AG09309 (cell line): ENCODE measurements at regions not wholly inside any gene's neighbourhood (a gene's known extent, or its start where the extent isn't known, plus 50 kb on each side); places are given as distances from the start of the nearest gene placed in this dataset.
A peak's percentile ranks its signal among the peaks of the same experiment; 100 is the strongest.
"Not testable (repeated sequence)": the region's sequence is repeated elsewhere in the genome, so short reads cannot be mapped to it uniquely, and the experiment has no call there.

ENCODE experiments used
- DNase-seq: peaks from one replicate; pipeline ENCODE4 v3.0.0-alpha.2; 2010; ENCODE audit warnings: low read depth
- H3K4me3 ChIP-seq: 2 replicates; pipeline ENCODE4 v1.5.1; 2011; ENCODE audit warnings: mild to moderate bottlenecking, low read depth, low read length, moderate library complexity; ENCODE audit not compliant: control insufficient read depth
- TF ChIP-seq, protein P1 (sequence below): IDR thresholded peaks from 2 replicates; pipeline ENCODE4 v1.5.1; 2011; ENCODE audit warnings: mild to moderate bottlenecking, low read depth, low read length, inconsistent platforms; ENCODE audit not compliant: insufficient read depth, control insufficient read depth; ENCODE audit errors: missing control alignments

DNA sequence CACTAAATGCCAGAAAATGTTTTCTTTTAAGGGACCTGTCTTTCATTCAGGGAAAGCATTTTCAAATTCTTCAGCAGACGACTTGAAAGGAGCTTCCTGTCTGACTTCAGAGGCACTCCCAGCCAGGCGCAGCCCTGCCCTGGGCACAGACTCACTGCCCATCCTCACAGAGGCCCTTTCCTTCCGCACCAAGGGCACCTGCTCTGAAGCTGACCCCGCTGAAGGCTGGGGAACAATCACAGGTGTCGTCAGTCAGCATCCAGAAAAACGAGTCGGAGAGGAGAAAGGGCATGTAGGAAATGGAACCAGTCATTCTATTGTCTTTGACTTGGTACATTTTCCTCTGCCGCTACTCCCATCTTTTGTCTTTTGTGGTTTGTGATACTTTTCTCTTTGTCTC, 125.3 kb upstream of the PARD3 start:
- H3K4me3 ChIP-seq = no peak overlapping the region
- no peak for DNase-seq
- TF ChIP-seq, protein P1, sequence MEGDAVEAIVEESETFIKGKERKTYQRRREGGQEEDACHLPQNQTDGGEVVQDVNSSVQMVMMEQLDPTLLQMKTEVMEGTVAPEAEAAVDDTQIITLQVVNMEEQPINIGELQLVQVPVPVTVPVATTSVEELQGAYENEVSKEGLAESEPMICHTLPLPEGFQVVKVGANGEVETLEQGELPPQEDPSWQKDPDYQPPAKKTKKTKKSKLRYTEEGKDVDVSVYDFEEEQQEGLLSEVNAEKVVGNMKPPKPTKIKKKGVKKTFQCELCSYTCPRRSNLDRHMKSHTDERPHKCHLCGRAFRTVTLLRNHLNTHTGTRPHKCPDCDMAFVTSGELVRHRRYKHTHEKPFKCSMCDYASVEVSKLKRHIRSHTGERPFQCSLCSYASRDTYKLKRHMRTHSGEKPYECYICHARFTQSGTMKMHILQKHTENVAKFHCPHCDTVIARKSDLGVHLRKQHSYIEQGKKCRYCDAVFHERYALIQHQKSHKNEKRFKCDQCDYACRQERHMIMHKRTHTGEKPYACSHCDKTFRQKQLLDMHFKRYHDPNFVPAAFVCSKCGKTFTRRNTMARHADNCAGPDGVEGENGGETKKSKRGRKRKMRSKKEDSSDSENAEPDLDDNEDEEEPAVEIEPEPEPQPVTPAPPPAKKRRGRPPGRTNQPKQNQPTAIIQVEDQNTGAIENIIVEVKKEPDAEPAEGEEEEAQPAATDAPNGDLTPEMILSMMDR = no peak

DNA sequence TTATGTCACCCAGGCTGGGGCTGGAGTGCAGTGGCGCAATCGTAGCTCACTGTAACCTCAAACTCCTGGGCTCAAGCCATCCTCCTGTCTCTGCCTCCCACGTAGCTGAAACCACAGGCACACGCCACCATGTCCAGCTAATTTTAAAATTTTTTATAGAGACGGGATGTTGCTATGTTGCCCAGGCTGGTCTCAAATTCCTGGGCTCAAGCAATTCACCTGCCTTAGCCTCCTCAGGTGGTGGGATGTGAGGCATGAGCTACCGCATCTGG, 123.2 kb upstream of the PARD3 start:
- no peak for DNase-seq
- TF ChIP-seq, protein P1 = no peak

DNA sequence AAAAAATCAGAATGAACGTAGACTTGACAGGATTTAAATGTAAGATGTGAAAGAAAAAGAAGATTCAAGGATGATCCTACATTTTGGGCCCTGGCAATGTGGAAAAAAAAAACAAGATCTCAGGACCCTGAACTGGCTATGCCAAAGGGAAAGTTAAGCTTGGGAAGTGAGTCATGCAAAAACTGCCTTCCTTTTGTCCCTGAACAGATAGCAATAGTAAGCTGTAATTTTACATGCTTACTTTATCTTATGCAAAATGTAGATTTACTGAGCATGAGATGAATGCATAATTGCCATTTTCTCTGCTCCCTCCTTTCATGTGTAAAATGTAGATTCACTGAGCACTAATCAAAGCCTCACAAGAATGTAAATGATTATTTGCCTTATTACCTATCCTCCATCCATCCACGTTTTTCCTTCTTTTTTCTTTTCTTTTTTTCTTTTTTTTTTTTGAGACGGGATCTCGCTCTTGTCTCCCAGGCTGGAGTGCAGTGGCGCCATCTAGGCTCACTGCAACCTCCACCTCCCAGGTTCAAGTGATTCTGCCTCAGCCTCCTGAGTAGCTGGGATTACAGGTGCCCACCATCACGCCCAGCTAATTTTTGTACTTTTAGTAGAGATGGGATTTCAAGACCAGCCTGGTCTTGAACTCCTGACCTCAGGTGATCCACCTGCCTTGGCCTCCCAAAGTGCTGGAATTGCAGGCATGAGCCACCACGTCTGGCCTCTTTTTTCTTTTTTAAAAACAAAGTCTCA, 122.7 kb upstream of the PARD3 start:
- TF ChIP-seq, protein P1 = peak; percentile 9
- not testable (repeated sequence) for DNase-seq, H3K4me3 ChIP-seq

More for the DNA sequence above, 123.2 kb upstream of the PARD3 start:
- no peak overlapping the region for H3K4me3 ChIP-seq

DNA sequence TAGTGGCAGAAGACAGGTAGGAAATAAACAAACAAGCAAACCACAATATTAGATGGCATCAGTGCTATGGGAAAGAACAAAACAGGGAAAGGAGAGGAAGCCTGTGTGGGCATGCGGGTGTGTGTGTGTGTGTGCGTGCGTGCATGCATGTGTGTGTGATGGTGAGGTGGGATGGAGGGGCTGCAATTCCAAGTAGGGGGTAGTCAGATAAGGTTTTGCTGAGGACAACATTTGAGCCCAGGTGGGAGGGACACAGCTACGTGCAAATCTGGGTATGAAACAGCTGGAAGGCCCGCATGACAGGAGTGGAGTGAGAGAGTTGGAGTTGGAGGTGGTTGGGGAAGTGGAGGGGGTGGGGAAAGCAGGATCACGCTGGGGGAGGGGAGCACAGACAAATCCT, 121.0 kb upstream of the PARD3 start:
- TF ChIP-seq, protein P1 = no peak
- DNase-seq = no peak
- H3K4me3 ChIP-seq = no peak overlapping the region

DNA sequence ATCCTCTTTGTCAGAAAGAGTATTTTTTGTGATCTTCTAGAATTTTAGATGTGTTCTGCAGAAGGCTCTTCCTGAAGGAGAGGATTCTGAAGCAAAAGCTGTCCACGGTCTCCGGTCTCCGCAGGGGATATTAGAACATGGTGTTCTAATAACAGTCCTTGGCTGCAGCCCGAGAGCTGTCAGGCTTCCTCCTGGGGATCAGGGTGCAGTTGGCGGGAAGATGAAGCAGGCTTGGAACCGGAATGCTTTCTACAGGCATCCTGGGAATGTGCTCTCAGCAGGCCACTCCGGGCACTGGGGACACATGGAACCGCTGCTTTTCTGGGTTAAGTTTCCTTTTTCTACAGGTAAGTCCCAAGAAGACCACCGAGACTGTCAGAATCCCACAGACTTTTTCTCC, 118.6 kb upstream of the PARD3 start:
- DNase-seq = no peak
- H3K4me3 ChIP-seq = no peak overlapping the region
- TF ChIP-seq, protein P1 = no peak

DNA sequence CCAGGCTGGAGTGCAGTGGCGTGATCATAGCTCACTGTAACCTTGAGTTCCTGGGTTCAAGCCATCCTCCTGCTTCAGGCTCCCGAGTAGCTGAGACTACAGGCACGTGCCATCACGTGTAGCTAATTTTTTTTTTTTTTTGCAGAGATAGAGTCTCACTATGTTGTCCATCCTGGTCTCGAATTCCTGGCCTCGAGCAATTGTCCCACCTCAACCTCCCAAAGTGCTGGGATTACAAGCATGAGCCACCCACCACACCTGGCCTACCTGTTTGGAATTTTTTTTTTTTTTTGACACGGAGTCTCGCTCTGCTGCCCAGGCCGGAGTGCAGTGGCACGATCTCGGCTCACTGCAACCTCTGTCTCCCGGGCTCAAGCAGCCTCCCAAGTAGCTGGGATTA, 117.1 kb upstream of the PARD3 start:
- no peak for DNase-seq
- TF ChIP-seq, protein P1 = no peak
- no peak overlapping the region for H3K4me3 ChIP-seq
